ENCODE measurements at regions not wholly inside any gene's neighbourhood (a gene's known extent, or its start where the extent isn't known, plus 50 kb on each side); places are given as distances from the start of the nearest gene placed in this dataset.

DNA sequence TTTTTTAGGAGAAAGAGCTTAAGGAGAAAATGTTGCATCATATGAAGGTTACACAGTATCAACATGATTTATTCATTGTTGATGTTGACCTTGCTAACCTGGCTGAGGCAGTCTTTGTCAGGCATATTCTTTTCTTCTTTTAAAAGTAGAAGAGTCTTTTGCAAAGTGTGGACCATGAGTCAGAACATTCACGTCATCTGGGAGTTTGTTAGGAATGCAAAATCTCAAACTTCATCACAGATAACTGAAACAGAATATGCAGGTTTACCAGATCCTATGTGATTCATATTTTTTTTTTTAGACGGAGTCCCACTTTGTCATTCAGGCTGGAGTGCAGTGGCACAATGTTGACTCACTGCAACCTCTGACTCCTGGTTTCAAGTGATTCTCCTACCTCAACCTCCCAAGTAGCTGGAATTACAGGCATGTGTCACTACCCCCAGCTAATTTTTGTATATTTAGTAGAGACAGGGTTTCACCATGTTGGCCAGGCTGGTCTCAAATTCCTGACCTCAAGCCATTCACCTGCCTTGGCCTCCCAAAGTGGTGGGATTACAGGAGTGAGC lies 530.4 kb upstream of the BTBD3 start:
- no peak for DNase-seq (ENCODE audit: low read depth in 2 of 2)

DNA sequence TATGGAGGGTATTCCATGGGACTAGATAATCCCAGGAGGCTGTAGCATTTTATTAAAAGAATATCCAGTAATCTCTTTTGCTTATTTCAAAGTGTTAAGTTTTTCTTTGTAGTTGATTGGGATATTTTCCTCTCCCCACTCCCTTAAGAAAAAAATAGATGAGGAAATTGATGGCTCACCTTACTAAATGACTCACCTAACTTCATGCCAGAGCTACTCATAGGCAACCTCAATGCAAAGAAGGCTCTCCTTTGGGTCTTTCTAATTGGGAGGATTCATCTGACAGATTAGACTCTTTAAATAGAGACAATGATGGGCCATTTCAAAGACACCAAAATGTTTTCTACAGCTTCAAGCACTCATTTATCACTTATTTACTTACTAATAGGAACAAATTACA lies 528.5 kb upstream of the BTBD3 start:
- DNase-seq (ENCODE audit: low read depth in 2 of 2), result no peak

DNA sequence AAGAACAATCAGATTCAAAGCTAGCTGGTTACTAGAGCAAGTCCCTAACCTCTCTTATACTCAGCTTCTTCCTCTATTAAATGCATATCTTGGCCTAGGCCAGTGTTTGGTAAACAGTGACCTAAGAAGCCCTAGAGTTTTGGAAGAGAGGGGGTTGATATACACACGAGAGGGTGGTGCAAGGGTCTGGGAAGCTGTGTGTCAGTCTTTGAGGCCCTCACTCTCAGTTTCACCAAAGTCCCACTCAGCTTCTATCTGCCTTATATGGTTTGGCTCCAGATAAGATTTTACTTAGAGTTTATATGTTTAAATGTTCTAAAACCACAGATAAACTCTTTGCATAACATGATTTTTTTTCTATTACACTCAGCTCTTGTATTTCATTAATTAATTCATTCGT lies 526.1 kb upstream of the BTBD3 start:
- DNase-seq (ENCODE audit: low read depth in 2 of 2), result no peak

DNA sequence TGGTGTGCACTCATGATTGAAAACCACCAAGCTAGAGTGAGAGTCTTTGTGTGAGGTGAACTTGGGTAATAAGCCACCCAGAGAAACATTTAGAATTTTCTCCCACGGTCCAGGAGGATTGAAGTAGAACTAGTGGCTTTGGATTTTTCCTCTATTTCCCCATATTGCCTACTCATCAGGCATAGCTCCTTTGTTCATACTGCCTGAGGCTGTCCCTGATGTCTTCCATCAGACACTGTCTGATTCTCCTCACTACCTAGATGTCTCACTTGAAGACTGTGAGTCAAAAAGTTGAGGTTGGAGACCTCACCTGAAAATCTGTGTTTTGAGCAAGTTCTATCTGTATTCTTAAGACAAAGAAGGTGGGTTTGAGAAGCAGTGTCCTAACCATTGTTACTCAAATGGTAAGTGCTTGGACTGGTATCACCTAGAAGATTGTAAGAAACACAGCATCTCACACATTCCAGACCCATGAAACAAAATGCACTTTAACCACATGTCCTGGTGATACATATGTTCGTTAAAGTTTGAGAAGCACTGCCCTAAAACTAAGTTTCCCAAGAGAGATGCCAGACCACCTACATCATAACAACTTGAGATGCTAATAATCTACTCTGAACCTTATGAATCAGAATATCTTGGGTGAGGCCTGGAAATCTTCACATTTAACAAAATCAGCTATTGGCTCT lies 523.4 kb upstream of the BTBD3 start:
- DNase-seq (ENCODE audit: low read depth in 2 of 2), result no peak

DNA sequence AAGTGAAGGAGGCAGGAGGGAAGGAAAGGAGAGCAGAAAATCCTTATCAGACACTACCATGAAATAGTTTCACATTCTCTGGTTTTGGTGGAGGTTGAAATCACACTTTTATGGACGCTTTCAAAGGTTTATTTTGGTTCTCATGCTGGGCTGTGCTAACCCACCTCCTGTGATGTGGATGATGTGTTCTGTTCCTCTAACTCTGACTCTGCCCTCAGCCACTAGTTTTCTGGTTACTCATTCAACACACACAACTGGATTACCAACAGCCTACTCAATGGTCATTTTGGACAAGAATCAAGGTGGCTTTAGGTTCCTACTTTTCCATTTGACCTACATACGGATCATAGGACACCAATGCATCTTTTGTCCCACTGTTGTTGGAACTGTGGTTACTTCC lies 522.1 kb upstream of the BTBD3 start:
- DNase-seq (ENCODE audit: low read depth in 2 of 2), result no peak

DNA sequence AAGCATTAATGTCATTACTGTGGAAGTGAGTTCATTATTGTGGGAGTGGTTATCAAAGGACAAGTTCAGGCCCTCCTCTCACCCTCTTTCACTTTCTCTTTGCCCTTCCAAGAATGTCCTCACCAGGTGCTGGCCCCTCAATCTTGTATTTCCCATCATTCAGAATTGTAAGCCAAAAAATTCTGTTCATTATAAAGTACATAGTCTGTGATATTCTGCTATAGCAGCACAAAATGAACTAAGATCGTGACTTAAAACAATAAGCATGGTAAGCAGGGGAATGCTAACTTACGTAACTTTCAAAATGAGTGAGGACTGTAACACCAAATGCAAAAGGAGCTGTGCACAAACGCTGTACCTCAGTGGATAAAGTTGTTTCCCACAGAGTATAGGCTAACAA lies 515.7 kb upstream of the BTBD3 start:
- no peak for DNase-seq (ENCODE audit: low read depth in 2 of 2)

DNA sequence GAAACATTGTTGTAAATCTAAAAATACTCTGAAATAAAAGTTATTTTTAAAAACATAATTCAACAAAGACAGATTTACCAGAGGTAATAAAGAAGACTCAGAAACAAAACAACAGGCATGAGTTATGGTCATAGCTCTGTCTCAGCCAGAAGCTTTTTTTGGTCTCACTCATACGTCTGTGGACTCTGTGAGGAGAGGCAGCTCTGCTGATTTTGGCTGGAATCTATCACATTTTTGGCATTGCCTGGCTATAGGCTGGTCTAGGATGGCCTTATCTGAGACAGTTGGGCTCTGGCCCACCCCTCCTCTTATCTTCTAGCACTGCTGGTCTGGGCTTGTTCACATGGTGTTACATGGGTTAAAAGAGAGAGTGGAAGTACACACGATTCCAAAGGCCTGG lies 514.0 kb upstream of the BTBD3 start:
- DNase-seq (ENCODE audit: low read depth in 2 of 2), result no peak

DNA sequence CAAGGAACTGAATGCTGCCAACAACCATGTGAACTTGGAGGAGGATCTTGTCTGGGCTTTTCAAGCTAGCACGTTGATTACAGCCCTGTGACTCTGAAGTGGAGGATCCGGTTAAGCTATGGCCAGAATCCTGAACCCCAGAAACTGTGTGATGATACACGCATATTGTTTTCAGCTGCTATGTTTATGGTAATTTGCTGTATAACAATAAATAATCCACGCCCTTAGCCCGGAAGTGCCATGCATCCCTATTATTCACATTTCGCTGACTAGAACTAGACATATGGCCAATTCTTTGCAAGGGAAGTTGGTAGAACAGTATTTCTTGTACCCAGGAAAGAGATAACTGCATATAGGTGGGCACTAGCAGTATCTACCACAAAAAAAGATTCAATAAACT lies 510.8 kb upstream of the BTBD3 start:
- DNase-seq (ENCODE audit: low read depth in 2 of 2), result no peak

DNA sequence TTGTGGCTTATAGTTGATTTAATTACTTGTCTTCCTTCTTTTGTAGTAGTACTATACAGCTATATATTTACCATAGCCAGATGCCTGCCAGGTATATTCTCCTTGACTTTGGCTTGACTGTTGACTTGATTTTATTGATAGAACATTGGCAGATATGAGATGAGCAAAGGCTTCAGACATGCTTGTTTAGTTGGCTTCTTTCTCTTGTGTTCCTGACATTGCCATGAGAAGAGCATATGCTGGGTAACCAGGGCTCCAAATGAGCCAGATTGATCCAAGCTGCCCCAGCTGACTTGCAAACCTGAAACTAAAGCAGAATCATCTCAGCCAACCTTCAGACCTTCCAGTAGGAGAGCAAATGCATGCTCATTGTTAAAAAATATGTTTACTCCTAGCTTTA lies 508.1 kb upstream of the BTBD3 start:
- DNase-seq (ENCODE audit: low read depth in 2 of 2), result no peak

DNA sequence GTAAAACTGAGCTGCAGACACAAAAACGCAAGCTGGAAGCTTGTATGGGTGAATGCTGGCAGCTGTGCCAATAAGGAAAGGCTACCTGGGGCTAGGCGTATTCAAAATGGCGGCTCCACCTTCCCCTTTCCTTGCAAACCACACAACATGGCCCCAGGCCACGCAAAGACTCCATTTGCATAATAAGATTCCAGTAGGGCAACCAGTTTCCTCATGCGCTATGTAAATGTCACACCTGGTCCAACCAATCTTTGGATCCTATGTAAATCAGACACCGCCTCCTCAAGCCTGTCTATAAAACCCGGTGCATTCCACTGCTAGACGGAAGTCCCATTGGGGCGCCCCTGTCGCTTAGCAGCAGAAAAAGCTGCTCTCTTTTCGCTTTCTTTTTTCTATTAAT lies 505.9 kb upstream of the BTBD3 start:
- no peak for DNase-seq (ENCODE audit: low read depth in 2 of 2)

DNA sequence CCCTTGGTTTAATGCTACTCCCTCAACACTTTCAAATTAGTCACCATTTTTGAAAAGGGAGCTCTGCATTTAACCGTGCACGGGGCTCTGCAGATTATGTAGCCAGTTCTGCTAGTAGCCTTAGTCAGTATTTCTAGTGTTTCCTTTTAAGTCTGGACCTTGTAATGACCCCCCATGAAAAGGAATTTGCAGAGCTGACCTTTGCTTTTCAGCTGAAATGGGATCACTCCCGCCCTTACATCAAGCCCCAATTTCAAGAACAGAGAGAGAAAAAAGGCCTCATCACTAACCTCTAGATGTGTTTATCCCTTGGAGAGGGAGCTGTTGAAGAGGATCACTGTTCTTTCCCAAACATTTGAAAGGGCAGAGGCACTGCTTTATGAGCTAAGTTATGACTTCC lies 490.7 kb upstream of the BTBD3 start:
- DNase-seq (ENCODE audit: low read depth in 2 of 2), result no peak

DNA sequence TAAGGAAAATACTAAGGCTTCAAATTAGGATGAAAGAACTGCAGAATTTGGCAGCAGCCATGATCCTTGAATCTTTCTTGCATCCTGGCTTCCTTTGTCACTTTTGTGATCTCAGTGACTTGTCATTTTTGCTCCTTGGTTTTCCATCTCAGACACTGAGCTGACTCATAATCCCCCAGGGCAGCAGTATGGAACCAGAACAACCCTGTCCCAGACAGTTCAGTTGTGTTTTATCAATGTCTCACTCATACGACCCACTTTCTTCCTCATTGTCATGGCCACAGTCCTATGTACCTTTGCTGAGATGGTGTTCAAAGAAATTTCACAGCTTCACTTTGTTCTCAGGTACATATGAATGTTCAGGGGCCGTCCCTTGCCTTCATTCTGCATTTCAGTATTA lies 488.5 kb upstream of the BTBD3 start:
- DNase-seq (ENCODE audit: low read depth in 2 of 2), result no peak

DNA sequence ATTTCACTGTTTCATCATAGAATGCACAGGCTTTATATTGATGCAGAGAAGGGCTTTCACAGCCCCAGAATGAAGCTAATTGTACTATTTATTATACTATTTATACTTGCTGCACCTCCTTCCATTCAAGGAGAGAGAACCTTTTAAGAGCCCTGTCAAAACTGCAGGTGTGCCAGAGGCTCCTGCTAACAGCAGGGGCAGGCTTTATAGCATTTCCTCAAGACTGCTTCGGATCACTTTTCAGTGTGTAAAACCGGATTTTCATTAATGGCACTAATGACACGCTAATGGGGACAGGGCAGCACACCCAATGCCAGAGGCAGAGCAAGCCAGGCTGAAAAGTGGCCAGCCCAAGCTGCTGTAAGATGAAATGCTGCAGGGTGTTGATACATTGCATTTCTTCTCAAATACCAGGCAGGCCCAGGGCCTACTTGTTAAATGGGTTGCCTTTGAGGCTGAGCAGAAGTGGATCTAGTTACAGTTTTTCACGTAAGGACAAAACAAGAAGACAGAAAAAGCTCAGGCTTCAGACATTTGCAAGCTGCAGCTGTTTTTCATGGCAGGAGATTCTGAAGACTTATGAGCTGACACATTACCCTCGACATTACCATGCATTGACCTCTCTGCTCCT lies 487.7 kb upstream of the BTBD3 start:
- no peak for DNase-seq (ENCODE audit: low read depth in 2 of 2)

DNA sequence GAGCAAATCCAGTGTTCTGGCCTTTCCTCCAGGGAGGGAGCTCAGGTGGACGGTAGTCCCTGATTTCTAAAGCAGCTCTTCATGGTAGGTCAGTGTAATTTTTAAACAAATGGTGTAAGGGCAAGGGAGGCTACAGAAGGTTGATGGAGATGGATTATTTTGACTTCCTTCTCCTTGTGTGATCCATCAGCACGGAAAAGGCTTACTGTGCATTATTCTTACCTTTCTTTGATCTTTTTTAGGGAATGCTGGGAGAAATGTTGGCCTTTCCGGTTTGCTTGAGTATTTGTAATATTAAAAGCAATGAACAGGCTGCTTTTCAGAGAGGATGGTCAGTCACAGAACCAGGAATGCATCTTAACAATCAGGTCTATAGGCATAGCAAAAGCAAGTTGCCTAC lies 487.0 kb upstream of the BTBD3 start:
- DNase-seq (ENCODE audit: low read depth in 2 of 2), result no peak

DNA sequence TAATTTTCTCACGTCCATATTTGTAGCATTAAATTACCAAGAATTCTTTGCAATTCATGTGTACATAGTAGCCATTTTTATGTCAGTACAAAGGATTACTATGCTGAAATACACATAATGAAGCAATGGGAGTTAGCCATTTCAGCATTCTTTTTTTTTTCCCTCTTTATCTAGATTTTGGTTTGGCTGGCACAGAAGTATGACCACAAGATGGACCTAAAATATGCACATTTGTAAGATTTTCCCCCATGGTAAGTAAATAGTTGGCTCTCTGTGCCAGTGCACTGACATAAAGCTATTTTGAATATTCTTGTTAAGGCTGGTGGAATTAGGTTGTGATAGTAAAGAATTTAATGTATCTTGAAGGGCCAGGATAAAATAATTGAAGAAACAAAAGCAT lies 486.1 kb upstream of the BTBD3 start:
- DNase-seq (ENCODE audit: low read depth in 2 of 2), result no peak

DNA sequence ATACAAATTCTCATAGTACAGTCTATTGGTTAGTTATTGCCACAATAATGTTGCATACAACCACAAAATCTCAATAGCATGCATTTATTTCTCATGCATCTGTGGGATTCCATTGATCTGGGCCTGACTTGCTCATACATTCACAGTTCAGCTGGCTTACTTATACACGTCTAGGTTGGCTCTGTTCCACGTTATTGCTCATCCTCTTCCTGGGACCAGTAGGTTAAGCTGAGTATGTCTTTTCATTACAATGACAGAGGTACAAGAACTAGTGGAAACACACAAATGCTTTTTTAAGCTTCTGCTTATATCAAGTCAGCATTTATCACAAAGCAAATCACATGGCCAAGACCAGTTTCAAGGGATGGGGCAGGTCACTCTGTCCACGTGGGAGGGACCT lies 485.3 kb upstream of the BTBD3 start:
- DNase-seq (ENCODE audit: low read depth in 2 of 2), result no peak

DNA sequence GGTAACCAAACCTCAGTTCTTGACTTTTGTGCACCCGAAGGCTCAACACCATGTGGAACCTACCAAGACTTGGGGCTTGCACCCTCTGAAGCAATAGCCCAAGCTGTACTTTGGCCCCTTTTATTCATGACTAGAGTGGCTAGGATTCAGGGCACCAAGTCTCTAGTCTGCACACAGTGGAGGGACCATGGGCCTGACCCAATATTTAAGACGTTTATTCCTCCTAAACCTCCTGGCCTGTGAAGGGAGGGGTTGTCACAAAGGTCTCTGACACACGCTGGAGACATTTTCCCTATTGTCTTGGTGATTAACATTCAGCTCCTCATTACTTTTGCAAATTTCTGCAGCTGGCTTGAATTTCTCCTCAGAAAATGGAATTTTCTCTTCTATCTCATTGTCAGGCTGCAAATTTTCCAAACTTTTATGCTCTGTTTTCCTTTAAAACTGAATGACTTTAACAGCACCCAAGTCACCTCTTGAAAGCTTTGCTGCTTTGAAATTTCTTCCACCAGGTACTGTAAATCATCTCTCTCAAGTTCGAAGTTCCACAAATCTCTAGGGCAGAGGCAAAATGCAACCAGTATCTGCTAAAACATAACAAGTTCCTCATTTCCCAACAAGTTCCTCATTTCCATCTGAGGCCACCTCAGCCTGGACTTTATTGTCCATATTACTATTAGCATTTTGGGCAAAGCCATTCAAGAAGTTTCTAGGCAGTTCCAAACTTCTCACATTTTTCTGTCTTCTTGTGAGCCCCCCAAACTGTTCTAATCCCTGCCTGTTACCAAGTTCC lies 481.4 kb upstream of the BTBD3 start:
- DNase-seq (ENCODE audit: low read depth in 2 of 2), result no peak

DNA sequence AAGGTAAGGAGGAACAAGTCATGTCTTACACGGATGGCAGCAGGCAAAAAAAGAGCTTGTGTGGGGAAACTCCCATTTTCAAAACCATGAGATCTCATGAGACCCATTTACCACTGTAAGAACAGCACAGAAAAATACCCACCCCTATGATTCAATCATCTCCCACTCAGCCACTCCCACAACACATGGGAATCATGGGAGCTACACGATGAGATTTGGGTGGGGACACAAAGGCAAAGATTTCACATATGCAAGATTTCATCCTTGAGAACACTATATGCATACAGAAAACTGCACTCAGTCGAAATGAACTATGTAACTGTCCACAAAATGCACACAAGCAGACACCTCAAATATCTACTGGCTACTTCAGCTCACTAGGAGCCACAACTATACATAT lies 480.6 kb upstream of the BTBD3 start:
- DNase-seq (ENCODE audit: low read depth in 2 of 2), result no peak

DNA sequence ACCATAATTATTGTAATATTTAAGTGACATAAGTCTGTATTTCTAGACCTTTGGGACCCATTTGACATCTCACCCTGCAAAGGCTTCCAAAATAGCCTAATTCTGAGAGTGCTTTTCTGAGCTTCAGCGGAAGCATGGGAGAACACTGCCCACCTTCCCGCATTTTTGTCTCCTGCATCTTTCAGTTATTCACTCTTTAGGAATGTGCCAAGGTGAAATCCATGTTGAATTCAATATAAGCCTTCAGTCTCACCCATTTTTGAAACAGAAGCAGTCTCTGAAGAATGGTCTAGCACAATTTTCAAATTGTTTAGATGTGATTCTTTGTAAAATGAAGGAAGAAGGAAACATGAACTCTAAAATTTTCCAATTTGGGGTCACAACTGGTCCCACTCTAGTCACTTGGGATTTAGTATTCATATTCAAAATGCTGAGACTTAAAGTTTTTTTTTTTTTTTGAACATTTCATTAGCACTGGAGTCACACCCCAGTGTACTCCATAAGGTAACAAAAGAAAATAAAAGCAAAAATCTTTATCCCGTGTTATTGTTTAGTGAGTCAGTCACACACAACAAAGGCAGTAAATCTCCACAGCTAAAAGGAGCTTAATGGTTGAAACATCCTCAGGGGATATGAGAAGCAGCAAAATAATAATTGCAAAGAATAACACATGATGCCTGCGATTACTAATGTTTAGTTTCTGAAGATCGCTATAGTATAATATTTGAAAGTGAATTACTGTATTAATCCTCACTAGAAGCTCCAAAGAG lies 479.9 kb upstream of the BTBD3 start:
- no peak for DNase-seq (ENCODE audit: low read depth in 2 of 2)

DNA sequence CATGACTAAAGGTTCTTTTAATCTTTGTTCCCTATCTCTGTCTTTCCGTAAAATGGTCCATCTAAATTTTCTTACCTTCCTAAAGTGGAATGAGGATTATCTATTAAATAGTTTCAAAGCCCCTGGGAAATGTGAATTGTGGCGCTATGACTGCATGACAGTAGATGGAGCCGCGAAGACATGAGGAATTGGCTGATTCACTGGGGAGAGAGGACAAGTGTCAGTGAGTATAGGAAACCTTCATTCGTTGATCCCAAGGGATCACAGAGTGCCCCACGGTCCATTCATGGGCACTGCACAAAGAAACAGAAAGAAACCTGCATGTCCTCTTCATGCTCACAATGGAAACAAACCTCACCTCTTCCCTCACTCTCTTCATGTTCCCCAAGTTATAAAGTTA lies 479.3 kb upstream of the BTBD3 start:
- no peak for DNase-seq (ENCODE audit: low read depth in 2 of 2)

DNA sequence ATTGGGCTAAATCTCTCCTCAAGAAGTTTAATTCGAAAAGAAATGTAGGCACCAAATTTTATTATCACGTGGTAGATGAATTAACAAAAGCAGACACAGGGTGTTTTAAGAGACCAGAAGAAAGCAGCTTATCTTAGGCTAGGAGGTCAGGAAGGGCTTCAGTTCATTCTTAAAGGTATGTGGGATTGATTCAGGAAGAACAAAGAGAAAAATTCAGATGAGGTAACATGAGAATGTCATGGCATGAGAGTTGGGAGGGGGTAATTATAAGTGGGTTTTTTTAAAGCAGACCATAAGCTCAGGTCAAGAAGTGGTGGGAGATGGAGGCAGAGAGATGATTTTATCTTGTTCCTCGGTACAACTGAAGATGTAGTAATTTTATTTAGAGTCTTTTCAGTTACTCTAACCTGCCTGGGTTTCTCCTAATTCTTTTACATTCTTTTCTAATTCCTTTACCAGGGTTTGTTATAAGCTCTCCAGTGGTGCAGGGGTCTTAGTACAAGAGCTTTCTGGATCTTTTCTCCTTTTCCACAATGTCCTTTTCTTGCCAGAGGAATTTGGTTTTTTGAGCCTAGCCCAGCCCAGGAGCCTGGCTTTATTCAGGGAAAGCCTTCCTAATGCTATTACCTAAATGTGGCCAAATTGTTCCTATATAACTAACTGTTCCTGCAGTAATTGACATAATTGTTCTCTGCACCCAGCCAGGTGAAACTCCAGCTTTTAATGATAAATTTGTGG lies 474.1 kb upstream of the BTBD3 start:
- DNase-seq (ENCODE audit: low read depth in 2 of 2), result no peak
